HG02943 (cell line): ENCODE measurements at regions not wholly inside any gene's neighbourhood (a gene's known extent, or its start where the extent isn't known, plus 50 kb on each side); places are given as distances from the start of the nearest gene placed in this dataset.

Experiments
- ATAC-seq: cut with Tn5 transposase; IDR thresholded peaks from one replicate; pipeline ENCODE4 v1.9.1; 2021; ENCODE audit warnings: mild to moderate bottlenecking, low read depth, moderate library complexity; ENCODE audit not compliant: unreplicated experiment

- no peak for ATAC-seq
These were observed 330.6 kb upstream of the RAG2 start for GRCh38 chr11:36928621-36929020.

- no peak for ATAC-seq
These were observed 301.8 kb upstream of the RAG2 start for GRCh38 chr11:36899800-36900199.

GRCh38 chr11:36890841-36891240, 292.8 kb upstream of the RAG2 start:
- no peak for ATAC-seq

- ATAC-seq: no peak
These were observed 292.2 kb upstream of the RAG2 start for GRCh38 chr11:36890121-36890679.

GRCh38 chr11:36885154-36885553, 287.1 kb upstream of the RAG2 start:
- no peak for ATAC-seq

GRCh38 chr11:36878737-36879136, 280.7 kb upstream of the RAG2 start:
- no peak for ATAC-seq

GRCh38 chr11:36877149-36877548, 279.1 kb upstream of the RAG2 start:
- ATAC-seq: no peak

- no peak for ATAC-seq
These were observed 278.2 kb upstream of the RAG2 start for GRCh38 chr11:36876266-36876665.

GRCh38 chr11:36874291-36874690, 276.3 kb upstream of the RAG2 start:
- no peak for ATAC-seq

- no peak for ATAC-seq
These were observed 272.3 kb upstream of the RAG2 start for GRCh38 chr11:36870361-36870760.

- no peak for ATAC-seq
These were observed 270.3 kb upstream of the RAG2 start for GRCh38 chr11:36868380-36868779.

- no peak for ATAC-seq
These were observed 267.8 kb upstream of the RAG2 start for GRCh38 chr11:36865846-36866245.

- ATAC-seq: no peak
These were observed 256.8 kb upstream of the RAG2 start for GRCh38 chr11:36854875-36855274.

GRCh38 chr11:36848660-36849059, 250.6 kb upstream of the RAG2 start:
- ATAC-seq: no peak

- no peak for ATAC-seq
These were observed 242.3 kb upstream of the RAG2 start for GRCh38 chr11:36840378-36840777.

GRCh38 chr11:36837831-36838437, 239.9 kb upstream of the RAG2 start:
- no peak for ATAC-seq

- no peak for ATAC-seq
These were observed 227.2 kb upstream of the RAG2 start for GRCh38 chr11:36825251-36825650.

GRCh38 chr11:36824349-36824748, 226.3 kb upstream of the RAG2 start:
- ATAC-seq: no peak

- no peak for ATAC-seq
These were observed 224.8 kb upstream of the RAG2 start for GRCh38 chr11:36822829-36823228.

GRCh38 chr11:36818410-36818809, 220.4 kb upstream of the RAG2 start:
- ATAC-seq: no peak

GRCh38 chr11:36817336-36817965, 219.4 kb upstream of the RAG2 start:
- ATAC-seq: no peak

GRCh38 chr11:36809303-36809702, 211.3 kb upstream of the RAG2 start:
- no peak for ATAC-seq
